Suppressor macrophage treated with lipopolysaccharide for 4 hours (primary cell): ENCODE measurements at regions not wholly inside any gene's neighbourhood (a gene's known extent, or its start where the extent isn't known, plus 50 kb on each side); places are given as distances from the start of the nearest gene placed in this dataset.

Experiments used
- DNase-seq: peaks from one replicate; pipeline ENCODE4 v3.0.0-alpha.2; 2020

GRCh38 chr9:89984214-89984613, 379.4 kb downstream of the GADD45G start:
- peak; percentile 80 for DNase-seq

GRCh38 chr9:89985068-89985467, 380.3 kb downstream of the GADD45G start:
- DNase-seq = no peak

GRCh38 chr9:89986190-89986589, 381.4 kb downstream of the GADD45G start:
- DNase-seq = no peak

GRCh38 chr9:89988458-89988857, 383.6 kb downstream of the GADD45G start:
- no peak for DNase-seq

GRCh38 chr9:89991204-89991790, 386.5 kb downstream of the GADD45G start:
- DNase-seq = no peak

GRCh38 chr9:89992326-89993198, 387.8 kb downstream of the GADD45G start:
- DNase-seq = no peak

- DNase-seq = peak; percentile 93
Measured at GRCh38 chr9:89993678-89994630, 389.1 kb downstream of the GADD45G start.

- DNase-seq = no peak
Measured at GRCh38 chr9:89994988-89995613, 390.3 kb downstream of the GADD45G start.

- DNase-seq = no peak
Measured at GRCh38 chr9:89996116-89996515, 391.3 kb downstream of the GADD45G start.

- peak; percentile 59 for DNase-seq
Measured at GRCh38 chr9:89996773-89997172, 392.0 kb downstream of the GADD45G start.

GRCh38 chr9:89998633-89999032, 393.8 kb downstream of the GADD45G start:
- no peak for DNase-seq

GRCh38 chr9:89999176-89999533, 394.3 kb downstream of the GADD45G start:
- DNase-seq = no peak

GRCh38 chr9:89999534-90000370, 394.9 kb downstream of the GADD45G start:
- DNase-seq = peak; percentile 89

- DNase-seq = peak; percentile 68
Measured at GRCh38 chr9:90000925-90001324, 396.1 kb downstream of the GADD45G start.

- DNase-seq = no peak
Measured at GRCh38 chr9:90001747-90002146, 396.9 kb downstream of the GADD45G start.

GRCh38 chr9:90002397-90003271, 397.8 kb downstream of the GADD45G start:
- DNase-seq = no peak

GRCh38 chr9:90005388-90005787, 400.6 kb downstream of the GADD45G start:
- no peak for DNase-seq

GRCh38 chr9:90007516-90008440, 403.0 kb downstream of the GADD45G start:
- DNase-seq = peak; percentile 34

GRCh38 chr9:90009447-90009846, 404.6 kb downstream of the GADD45G start:
- DNase-seq = peak; percentile 42

GRCh38 chr9:90010793-90011192, 406.0 kb downstream of the GADD45G start:
- DNase-seq = no peak
